ENCODE measurements at regions not wholly inside any gene's neighbourhood (a gene's known extent, or its start where the extent isn't known, plus 50 kb on each side); places are given as distances from the start of the nearest gene placed in this dataset.
A peak's percentile ranks its signal among the peaks of the same experiment; 100 is the strongest.

GRCh38 chr13:26965952-26966700 lies 205.5 kb downstream of the USP12 start:
- no peak for DNase-seq

- no peak for DNase-seq
These were observed 204.0 kb upstream of the GPR12 start for GRCh38 chr13:26964278-26965250.

- no peak for DNase-seq
These were observed 202.1 kb upstream of the GPR12 start for GRCh38 chr13:26962671-26963070.

GRCh38 chr13:26961890-26962615 lies 201.5 kb upstream of the GPR12 start:
- peak; percentile 35 for DNase-seq

- no peak for DNase-seq
These were observed 196.6 kb upstream of the GPR12 start for GRCh38 chr13:26957182-26957581.

GRCh38 chr13:26956522-26957142 lies 196.0 kb upstream of the GPR12 start:
- no peak for DNase-seq

DNA sequence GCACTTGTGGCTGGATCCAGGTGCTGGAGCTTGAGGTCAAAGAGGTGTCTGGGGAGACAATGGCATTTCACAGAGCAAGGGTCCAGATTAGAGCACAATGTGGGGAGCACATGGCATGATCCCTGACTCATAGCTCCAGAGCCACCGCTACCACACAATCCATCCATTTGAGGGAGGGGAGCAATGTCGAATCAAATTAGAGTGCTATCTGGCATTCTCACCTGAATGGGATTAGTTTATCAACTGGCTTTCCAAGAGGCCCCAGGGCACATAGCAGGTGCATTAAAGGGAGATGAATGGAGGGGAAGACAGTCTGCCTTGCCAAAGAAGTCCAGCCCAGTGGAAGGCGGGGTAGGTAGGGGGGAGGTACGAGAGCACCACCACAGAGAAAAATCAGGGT lies 194.4 kb upstream of the GPR12 start:
- no peak for DNase-seq

GRCh38 chr13:26953291-26953690 lies 192.7 kb upstream of the GPR12 start:
- no peak for DNase-seq

DNA sequence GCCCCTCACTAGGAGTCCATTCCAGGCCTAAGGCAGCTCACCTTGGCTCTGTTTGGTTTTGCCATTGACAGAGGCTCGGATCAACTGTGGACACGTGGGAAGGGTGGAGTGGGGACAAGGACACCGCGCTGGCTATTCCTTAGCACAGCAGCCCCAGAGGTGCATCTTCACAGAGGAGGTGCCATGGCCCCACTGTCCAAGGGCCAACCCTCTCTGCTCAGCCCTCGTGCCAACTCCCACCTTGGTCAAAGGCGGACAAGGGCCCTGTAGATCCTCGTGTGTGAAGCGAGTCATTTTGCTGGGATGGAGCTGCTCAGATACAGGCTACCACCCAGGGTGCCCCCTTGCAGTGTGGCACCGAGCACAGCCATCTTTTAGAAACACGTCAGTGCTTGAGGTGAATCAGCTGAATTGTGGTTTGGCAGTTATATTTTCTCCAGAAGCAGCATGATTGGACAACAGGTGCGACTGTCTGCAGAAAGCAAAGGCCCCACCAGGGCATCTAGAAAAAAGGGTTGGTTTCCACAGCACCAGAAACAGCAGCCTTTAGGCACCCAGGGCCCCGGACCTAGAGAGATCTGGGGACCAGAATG lies 192.1 kb upstream of the GPR12 start:
- DNase-seq: no peak

DNA sequence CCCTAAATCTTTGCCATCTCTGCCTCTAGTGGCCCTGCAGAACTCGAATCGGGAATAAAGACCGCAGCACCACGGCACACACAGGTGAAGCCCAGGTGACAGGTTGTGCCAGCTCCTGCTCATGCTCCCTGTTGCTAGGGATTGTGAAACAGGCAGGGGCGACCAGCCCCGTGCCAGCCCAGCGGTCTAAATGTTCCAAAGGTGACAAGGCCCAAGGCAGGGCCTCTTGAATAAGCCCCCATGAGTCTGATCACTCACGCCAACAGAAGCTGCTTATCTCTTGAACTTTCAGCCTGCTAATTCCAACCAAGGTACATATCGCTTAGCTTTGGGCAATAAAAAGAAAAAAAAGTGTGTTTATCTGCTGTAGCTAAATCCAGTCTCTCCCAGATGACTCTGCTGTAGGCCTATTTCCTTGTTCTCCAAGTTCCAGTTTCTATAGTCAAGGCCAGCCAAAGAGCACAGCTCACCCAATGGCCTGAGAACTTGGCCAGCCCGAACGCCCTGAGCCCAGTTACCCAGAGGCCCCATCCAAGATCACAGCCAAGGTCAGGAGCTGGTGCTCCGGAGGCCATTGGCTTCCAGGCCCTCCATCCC lies 191.1 kb upstream of the GPR12 start:
- no peak for DNase-seq

GRCh38 chr13:26950968-26951367 lies 190.4 kb upstream of the GPR12 start:
- DNase-seq: no peak

GRCh38 chr13:26950546-26950945 lies 190.0 kb upstream of the GPR12 start:
- DNase-seq: no peak

- DNase-seq: no peak
These were observed 189.3 kb upstream of the GPR12 start for GRCh38 chr13:26949701-26950502.

DNA sequence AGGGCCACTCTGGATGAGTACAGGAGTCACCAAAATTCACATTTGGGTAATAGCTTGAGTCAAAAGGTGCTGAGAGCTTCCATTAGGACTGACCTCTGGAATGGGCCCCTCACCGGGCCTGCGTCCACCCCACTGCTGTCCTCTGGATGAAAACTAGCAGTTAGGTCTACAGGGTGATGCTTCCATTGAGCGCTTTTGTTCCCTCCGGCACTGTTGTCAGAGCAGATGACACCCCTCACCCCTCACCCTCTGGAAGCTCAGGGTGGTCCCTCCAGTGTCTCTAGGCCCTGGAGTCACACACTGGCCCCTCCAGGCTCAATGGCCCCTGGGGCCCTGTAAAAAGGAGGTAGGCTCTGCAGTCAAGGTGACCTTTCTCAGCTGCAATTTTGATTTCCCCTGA lies 187.8 kb upstream of the GPR12 start:
- no peak for DNase-seq

- DNase-seq: peak; percentile 18
These were observed 186.2 kb upstream of the GPR12 start for GRCh38 chr13:26946684-26947343.

- no peak for DNase-seq
These were observed 183.2 kb upstream of the GPR12 start for GRCh38 chr13:26943748-26944147.

DNA sequence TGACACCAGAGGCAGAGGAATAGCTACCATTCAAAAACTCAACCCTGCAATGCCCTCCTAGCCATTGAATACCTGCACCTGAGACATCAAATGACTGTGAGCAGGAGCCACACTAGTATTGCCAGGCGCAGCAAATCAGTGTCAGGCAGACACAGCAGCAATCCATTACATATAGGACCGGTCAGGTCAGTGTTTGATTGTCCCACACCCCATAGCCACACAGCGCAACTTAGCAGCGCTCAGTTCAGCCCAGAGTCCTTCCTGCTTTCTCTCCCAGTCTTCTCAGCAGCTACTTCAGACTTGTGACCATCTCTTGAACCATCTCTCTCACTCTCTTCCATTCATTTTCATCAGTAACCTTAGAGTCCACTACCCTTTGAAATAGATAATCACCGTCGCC lies 181.6 kb upstream of the GPR12 start:
- DNase-seq: no peak

- DNase-seq: no peak
These were observed 181.0 kb upstream of the GPR12 start for GRCh38 chr13:26941345-26942174.

- DNase-seq: no peak
These were observed 173.5 kb upstream of the GPR12 start for GRCh38 chr13:26934096-26934495.

DNA sequence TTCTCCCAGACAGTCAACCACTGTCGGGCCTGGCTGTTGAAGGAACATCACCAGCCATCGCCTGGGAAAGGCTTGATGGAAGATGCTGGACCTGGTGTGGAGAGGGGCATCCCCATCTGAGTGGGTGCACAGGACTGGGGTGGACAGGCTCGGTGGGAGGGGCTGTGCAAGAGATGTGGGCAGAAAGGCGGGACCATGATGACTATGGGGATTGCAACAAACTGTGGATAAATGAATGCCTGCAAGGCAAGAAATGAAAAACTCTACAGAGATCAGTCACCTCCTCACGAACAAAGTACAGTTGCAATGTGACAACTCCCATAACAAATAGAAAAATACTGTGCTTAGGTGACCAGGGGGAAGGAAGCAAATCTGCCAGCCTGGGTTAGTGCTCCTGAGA lies 171.9 kb upstream of the GPR12 start:
- DNase-seq: no peak
